Right lobe of liver (tissue), 6 donors: ENCODE measurements at regions not wholly inside any gene's neighbourhood (a gene's known extent, or its start where the extent isn't known, plus 50 kb on each side); places are given as distances from the start of the nearest gene placed in this dataset.

Experiments
- ATAC-seq, 4 donors: fragments of 200-7000 bp; cut with Tn5 transposase; one replicate each; pipeline ENCODE4 v1.9.1; 2020; ENCODE audit warnings: mild to moderate bottlenecking in 4 of 4, moderate library complexity in 4 of 4
- DNase-seq, 3 donors: peaks; one replicate each; pipeline ENCODE4 v3.0.0-alpha.2; 2020
- H3K27ac ChIP-seq, 3 donors: fragments of 200-600 bp; one replicate each; pipeline ENCODE4 v1.8.0; 2022
- H3K27me3 ChIP-seq, 2 donors: fragments of 200-600 bp; one replicate each; pipeline ENCODE4 v1.8.0; 2022
- H3K36me3 ChIP-seq, 4 donors: fragments of 200-600 bp; sonication (generic) in 1 of 4; one replicate each; pipeline versions ENCODE4 v1.5.1 to v1.8.0; 2017 to 2022; ENCODE audit warnings: control low read depth in 1 of 4
- H3K4me1 ChIP-seq, 4 donors: fragments of 200-600 bp; sonication (generic) in 1 of 4; one replicate each; pipeline versions ENCODE4 v1.5.1 to v1.8.0; 2017 to 2022; ENCODE audit warnings: control low read depth in 1 of 4
- H3K4me3 ChIP-seq, 3 donors: fragments of 200-600 bp; one replicate each; pipeline ENCODE4 v1.8.0; 2022
- H3K9me3 ChIP-seq, 4 donors: fragments of 200-600 bp; sonication (generic) in 1 of 4; one replicate each; pipeline versions ENCODE4 v1.5.1 to v1.8.0; 2017 to 2022; ENCODE audit warnings: control low read depth in 1 of 4
- POLR2A ChIP-seq: fragments of 450-650 bp; IDR thresholded peaks from one replicate; pipeline ENCODE4 v1.6.1; 2017; ENCODE audit warnings: antibody characterized with exemption, mild to moderate bottlenecking
- WGBS: methylation state at CpG from one replicate; pipeline ENCODE4 v1.1.6; 2018; ENCODE audit warnings: low coverage, low lambda C conversion rate; ENCODE audit not compliant: insufficient coverage; ENCODE audit errors: missing lambda C conversion rate; 5-methylcytosine and 5-hydroxymethylcytosine counted together
- intact Hi-C, 2 donors: fragments of 100-400 bp; cut with DNase I; formaldehyde crosslinking; loops; one replicate each; pipeline versions ENCODE4 v1.11.2 to v1.14.1; 2022
- TF ChIP-seq, protein P1 (sequence below), 4 donors: fragments of 200-600 bp in 3 of 4; fragments of 450-650 bp in 1 of 4; IDR thresholded peaks; one replicate each; pipeline versions ENCODE4 v1.5.1 to v1.8.0; 2016 to 2022; ENCODE audit warnings: antibody characterized with exemption in 4 of 4, mild to moderate bottlenecking in 2 of 4
- donor health status: DM: no; HTN: yes; CAD: no.
- donor health status: DM: no; HTN: no; CAD: no.
- donor health status: DM: no; HTN: no; CAD: no.
- donor health status: DM: no; HTN: yes; CAD: no.
- donor health status: DM: no; HTN: yes; CAD: no.

DNA sequence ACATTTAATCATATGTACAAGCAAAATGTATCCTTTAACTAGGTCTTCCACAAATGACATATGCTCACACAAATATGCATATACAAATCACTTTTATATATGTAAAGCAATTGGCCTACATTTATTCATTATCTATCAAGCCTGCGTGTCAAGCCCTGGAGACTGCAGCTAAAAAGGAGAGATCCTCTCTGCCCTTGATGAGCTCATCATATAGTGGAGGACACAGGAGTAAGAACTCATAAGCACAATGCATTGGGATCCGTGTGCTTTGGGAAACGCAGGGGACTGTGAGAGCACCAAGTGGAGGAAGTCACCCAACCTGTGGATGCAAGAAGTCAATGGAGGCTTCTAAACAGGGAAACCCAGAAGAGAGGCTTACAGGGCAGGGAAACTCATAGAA is 735.7 kb downstream of the BCL11B start:
- WGBS, result 64% methylated on average over 3 of the region's 3 CpGs

DNA sequence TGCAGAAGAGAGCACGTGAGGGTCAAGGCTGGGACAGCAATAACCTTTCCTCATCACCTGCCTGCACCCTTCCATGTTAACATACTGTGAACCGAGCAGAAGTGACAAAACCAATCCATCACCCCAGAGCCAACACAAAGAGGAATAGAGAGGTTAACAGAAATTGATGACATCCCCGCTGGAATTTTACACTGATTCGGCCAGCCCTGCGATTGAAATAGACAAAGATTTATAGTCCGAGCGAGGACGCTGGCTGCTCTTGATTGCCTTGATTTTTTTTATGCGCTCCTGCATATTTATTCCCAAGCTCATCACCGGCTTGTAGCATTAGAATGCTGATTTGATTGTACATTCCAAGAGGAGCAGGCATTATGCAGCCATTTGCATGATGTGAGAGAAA is 729.7 kb downstream of the BCL11B start:
- no peaks in the 10 kb centered on the region for H3K4me1 ChIP-seq
- ATAC-seq (no peak), DNase-seq (no peak)
- H3K27ac ChIP-seq, result no peak overlapping the region
- WGBS, result 43% methylated on average over 9 of the region's 10 CpGs
- H3K36me3 ChIP-seq, result no peaks in the 10 kb centered on the region
- H3K9me3 ChIP-seq, result no peaks in the 10 kb centered on the region
- intact Hi-C loops, result no loop called here
- H3K4me3 ChIP-seq, result no peak overlapping the region
- TF ChIP-seq, protein P1, sequence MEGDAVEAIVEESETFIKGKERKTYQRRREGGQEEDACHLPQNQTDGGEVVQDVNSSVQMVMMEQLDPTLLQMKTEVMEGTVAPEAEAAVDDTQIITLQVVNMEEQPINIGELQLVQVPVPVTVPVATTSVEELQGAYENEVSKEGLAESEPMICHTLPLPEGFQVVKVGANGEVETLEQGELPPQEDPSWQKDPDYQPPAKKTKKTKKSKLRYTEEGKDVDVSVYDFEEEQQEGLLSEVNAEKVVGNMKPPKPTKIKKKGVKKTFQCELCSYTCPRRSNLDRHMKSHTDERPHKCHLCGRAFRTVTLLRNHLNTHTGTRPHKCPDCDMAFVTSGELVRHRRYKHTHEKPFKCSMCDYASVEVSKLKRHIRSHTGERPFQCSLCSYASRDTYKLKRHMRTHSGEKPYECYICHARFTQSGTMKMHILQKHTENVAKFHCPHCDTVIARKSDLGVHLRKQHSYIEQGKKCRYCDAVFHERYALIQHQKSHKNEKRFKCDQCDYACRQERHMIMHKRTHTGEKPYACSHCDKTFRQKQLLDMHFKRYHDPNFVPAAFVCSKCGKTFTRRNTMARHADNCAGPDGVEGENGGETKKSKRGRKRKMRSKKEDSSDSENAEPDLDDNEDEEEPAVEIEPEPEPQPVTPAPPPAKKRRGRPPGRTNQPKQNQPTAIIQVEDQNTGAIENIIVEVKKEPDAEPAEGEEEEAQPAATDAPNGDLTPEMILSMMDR (IDR thresholded peaks at IDR 0.05), result no peak
- no peak for TF ChIP-seq POLR2A
- H3K27me3 ChIP-seq, result no peaks in the 10 kb centered on the region

More for the DNA sequence above, 735.7 kb downstream of the BCL11B start:
- H3K4me1 ChIP-seq, result no peaks in the 10 kb centered on the region
- H3K27ac ChIP-seq, result no peak overlapping the region
- H3K9me3 ChIP-seq, result no peaks in the 10 kb centered on the region
- no peak overlapping the region for H3K4me3 ChIP-seq
- ATAC-seq, result no peak
- no peaks in the 10 kb centered on the region for H3K27me3 ChIP-seq
- no peak for DNase-seq
- intact Hi-C loops, result no loop called here
- TF ChIP-seq, protein P1 (IDR thresholded peaks at IDR 0.05), result no peak
- no peak for TF ChIP-seq POLR2A
- no peaks in the 10 kb centered on the region for H3K36me3 ChIP-seq

DNA sequence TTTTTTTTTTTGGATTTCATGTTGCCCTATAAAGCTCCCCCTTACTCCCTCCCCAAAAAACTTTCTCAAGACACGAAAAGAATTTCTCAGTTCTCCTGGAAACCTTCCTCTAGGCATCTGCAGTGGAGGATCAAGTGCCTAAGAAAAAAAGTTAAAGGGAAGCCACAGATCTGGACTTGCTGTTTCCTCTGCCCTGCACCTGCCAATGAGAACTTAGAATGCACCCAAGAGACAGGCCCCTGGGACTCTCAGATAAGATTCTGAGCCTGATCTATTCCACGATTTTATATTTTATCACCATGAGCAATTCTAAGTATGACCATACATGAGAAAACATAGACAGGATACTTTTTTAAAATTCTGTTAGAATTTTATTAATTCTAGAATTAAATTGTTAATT is 728.9 kb downstream of the BCL11B start:
- intact Hi-C loops, result no loop called here
- 8% methylated on average over 2 of the region's 2 CpGs for WGBS
- no peak overlapping the region for H3K27ac ChIP-seq

DNA sequence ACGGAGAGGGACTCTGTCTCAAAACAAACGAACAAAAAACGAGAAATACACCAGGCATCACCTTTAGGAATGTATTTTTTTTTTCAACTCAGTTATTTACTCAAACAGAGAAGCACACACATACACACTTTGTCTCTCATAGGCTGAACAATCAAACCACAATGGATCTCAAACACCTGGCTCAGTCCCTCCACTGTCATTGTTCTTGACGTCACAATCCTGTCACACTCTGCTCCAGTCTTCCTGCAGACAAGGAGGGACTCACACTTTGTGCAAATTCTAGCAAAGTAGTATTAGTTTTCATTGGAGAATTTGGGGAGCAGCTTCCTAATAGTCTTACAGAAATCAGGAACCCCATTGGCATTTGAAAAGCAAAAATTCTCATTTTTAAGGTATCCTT is 727.8 kb downstream of the BCL11B start:
- Histone ChIP-seq H3K27ac (no peak overlapping the region), H3K27me3 (no peaks in the 10 kb centered on the region), H3K4me3 (no peak overlapping the region), H3K36me3 (no peaks in the 10 kb centered on the region), H3K9me3 (no peaks in the 10 kb centered on the region), H3K4me1 (no peaks in the 10 kb centered on the region)
- 26% methylated on average over 3 of the region's 4 CpGs for WGBS
- no peak for ATAC-seq
- no peak for DNase-seq
- intact Hi-C loops, result no loop called here
- TF ChIP-seq POLR2A, result no peak
- TF ChIP-seq, protein P1 (IDR thresholded peaks at IDR 0.05), result no peak

More for the DNA sequence above, 728.9 kb downstream of the BCL11B start:
- TF ChIP-seq, protein P1 (IDR thresholded peaks at IDR 0.05), result no peak
- no peak for TF ChIP-seq POLR2A
- Histone ChIP-seq H3K4me3 (no peak overlapping the region), H3K9me3 (no peaks in the 10 kb centered on the region), H3K4me1 (no peaks in the 10 kb centered on the region), H3K36me3 (no peaks in the 10 kb centered on the region), H3K27me3 (no peaks in the 10 kb centered on the region)
- ATAC-seq, result no peak
- DNase-seq, result no peak

DNA sequence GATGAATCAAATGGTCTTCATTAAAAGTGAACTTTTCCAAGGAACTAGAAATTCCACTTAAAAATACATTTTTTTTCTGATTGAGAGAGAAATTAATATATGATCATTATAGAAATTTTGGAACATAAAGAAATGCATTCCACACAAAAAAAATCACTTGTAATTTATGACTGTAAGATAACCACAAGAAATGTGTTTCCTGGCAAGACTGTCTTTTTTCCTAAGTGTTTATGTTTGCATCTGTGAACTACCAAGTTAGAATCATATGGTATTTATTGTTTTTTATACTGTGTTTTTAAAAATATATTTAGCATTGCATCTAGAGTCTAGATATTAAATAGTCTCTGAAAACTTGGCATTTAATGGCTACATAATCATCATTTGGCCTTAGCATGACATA is 726.8 kb downstream of the BCL11B start:
- intact Hi-C loops, result no loop called here
- H3K27me3 ChIP-seq, result no peaks in the 10 kb centered on the region
- no peaks in the 10 kb centered on the region for H3K9me3 ChIP-seq
- H3K27ac ChIP-seq, result no peak overlapping the region
- DNase-seq (no peak), ATAC-seq (no peak)
- no peaks in the 10 kb centered on the region for H3K4me1 ChIP-seq
- TF ChIP-seq POLR2A, result no peak
- TF ChIP-seq, protein P1 (IDR thresholded peaks at IDR 0.05), result no peak
- H3K36me3 ChIP-seq, result no peaks in the 10 kb centered on the region
- H3K4me3 ChIP-seq, result no peak overlapping the region
